Left colon (tissue), 2 donors: ENCODE measurements at regions not wholly inside any gene's neighbourhood (a gene's known extent, or its start where the extent isn't known, plus 50 kb on each side); places are given as distances from the start of the nearest gene placed in this dataset.
"Not testable (repeated sequence)": the region's sequence is repeated elsewhere in the genome, so short reads cannot be mapped to it uniquely, and the experiment has no call there.

Experiments
- ATAC-seq: fragments of 200-7000 bp; cut with Tn5 transposase; one replicate; pipeline ENCODE4 v1.9.1; 2020; ENCODE audit warnings: mild to moderate bottlenecking, moderate library complexity
- DNase-seq, 2 donors: peaks; one replicate each; pipeline ENCODE4 v3.0.0-alpha.2; 2020
- intact Hi-C, 2 donors: fragments of 100-400 bp; cut with DNase I in 1 of 2; cut with micrococcal nuclease in 1 of 2; formaldehyde crosslinking; loops; one replicate each; pipeline versions ENCODE4 v1.11.2 to v1.14.0; 2022; cut with DNase I, micrococcal nuclease
- donor health status: DM: no; HTN: no; CAD: no.
- donor health status: DM: yes; HTN: yes; CAD: no.

- ATAC-seq (no peak), DNase-seq (no peak)
- intact Hi-C loops, result no loop called here
Measured at GRCh38 chr1:178572604-178573003, 59.7 kb downstream of the TEX35 start.

DNA sequence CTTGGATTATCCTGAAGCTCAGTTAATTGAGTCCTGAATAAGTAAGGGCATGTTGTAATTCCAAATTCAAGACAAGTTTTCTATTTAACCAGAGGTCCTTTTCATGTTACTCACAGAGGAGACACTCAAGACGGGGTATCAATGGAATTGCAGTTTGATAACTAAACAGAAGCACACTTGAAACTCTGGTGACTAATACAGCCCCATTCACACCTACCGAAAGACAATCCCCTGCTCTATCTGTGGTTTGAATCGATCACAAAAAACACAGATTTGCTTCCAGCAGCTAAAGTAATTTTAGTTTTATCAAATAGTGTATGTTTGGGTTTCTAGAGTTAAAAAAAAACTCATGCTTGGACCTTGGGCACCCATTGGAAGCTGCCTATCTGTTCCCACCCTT is 60.4 kb downstream of the TEX35 start:
- DNase-seq, result no peak
- intact Hi-C loops, result no loop called here
- ATAC-seq, result no peak

- intact Hi-C loops, result no loop called here
- no peak for DNase-seq
Measured at GRCh38 chr1:178574345-178574744, 61.4 kb downstream of the TEX35 start.

DNA sequence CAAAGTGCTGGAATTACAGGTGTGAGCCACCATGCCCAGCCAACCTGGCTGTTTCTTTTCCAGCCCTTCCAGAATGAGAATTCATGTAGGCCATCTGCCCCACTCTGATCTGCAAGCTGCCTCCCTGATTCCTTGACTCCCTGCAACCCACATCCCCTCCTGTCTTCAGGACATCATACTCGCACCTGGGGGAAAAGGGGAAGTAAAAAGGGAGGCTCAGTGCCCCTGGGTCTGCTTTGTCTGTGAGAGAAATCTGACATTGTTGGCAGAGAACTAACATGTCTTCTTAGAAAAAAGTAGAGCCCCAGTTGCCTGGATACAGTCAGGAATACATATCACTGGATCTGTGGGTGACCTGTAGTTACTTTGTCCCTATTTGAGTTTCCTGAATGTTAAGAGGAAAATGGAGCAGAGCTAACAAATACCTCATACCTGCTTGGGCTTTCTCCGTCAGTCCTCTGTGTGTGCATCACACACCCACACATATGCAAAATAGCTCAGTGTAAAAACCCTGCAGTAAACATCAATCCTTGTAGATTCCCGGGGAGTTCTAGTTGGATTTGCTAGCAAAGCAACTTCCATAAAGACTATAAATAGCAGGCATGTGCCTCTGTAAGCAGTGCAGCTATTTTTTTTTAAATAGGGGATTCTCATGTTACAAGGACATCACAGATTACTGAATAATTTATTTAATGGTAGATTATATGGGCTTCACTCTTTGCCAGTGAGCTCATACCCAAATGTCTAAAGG is 62.9 kb downstream of the TEX35 start:
- ATAC-seq, result peak; percentile 47
- DNase-seq, result no peak
- intact Hi-C loops, result no loop called here

More at GRCh38 chr1:178574345-178574744, 61.4 kb downstream of the TEX35 start:
- peak; percentile 95 for ATAC-seq

DNA sequence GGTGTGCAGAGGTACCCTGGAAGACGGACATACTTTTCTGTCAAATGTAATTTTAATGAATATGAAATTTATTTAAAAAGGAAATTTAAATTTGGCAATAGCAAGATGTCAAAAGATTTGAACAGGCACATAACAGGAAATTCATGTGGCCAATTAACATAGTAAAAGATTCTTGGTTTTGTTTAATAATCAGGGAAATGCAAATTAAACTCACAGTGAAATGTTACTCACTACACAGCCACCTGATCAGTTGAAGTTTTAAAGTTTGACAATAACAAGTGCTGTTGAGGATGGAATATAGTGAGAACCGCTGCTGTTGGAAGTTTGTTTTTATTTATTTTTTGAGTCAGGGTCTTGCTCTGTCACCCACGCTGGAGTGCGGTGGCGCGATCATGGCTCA is 63.9 kb downstream of the TEX35 start:
- no peak for DNase-seq
- no peak for ATAC-seq
- intact Hi-C loops, result no loop called here

GRCh38 chr1:178577882-178578281 is 65.0 kb downstream of the TEX35 start:
- intact Hi-C loops, result no loop called here
- no peak for ATAC-seq
- DNase-seq, result no peak

DNA sequence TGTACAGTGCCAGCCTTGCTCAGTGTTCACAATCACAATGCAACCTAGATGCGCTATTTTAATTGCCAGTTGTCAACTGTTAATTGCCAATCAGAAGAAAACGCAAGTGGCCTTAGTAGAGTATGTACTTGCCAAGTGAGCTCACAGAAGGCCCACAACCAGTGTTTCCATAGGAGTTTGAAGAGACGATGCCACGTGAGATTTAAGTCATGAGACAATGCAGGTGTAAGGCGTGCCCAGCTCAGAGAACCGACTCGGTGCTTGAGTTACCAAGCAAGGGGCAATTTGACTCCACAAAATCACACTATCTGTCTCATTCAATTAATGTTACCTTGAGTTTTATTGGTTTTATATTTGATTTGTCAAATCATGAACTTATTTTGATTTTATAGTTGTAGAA is 65.6 kb downstream of the TEX35 start:
- intact Hi-C loops, result no loop called here
- DNase-seq, result no peak
- ATAC-seq, result no peak

DNA sequence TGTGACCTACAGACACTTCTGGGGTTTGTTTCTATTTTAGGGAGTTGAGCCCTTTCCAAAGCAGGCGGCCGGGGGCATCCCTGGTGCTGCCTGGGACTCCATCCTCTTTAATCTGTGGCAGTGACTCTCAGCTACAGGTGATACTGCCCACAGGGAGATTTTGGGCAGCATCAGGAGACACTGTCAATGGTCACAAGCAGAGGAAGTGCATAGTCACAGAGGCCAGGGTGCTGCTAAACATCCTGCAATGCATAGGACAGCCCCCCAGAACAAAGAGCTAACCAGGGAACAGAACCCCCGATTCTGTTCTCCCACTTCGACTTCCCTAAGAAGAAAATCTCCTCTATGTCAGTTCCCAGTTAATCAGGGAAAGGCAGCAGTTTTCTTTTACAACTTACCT is 66.2 kb downstream of the TEX35 start:
- ATAC-seq (no peak), DNase-seq (no peak)
- intact Hi-C loops, result no loop called here

DNA sequence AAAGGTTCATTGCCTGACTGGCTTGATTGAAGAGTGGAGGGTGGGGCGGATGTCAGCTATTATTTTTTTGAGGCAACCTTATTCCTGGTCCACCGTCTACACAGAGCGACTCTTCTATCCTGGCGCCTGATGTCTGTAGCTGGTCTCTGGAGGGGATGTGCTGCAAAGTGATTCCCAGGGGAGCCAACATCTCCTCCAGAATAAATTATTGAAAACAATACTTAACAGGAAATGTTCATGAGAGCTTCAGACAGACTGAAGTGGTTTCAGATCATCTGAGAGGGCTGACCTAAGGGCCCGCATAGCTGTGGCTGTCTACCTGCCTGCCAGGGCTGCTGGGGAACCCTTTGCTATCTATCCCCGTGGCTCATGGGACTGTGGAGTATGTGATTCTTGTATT is 66.7 kb downstream of the TEX35 start:
- intact Hi-C loops, result no loop called here
- ATAC-seq (no peak), DNase-seq (no peak)

GRCh38 chr1:178580096-178580495 is 67.2 kb downstream of the TEX35 start:
- ATAC-seq (no peak), DNase-seq (no peak)
- intact Hi-C loops, result no loop called here

GRCh38 chr1:178580876-178581275 is 68.0 kb downstream of the TEX35 start:
- intact Hi-C loops, result no loop called here
- ATAC-seq (no peak), DNase-seq (no peak)

DNA sequence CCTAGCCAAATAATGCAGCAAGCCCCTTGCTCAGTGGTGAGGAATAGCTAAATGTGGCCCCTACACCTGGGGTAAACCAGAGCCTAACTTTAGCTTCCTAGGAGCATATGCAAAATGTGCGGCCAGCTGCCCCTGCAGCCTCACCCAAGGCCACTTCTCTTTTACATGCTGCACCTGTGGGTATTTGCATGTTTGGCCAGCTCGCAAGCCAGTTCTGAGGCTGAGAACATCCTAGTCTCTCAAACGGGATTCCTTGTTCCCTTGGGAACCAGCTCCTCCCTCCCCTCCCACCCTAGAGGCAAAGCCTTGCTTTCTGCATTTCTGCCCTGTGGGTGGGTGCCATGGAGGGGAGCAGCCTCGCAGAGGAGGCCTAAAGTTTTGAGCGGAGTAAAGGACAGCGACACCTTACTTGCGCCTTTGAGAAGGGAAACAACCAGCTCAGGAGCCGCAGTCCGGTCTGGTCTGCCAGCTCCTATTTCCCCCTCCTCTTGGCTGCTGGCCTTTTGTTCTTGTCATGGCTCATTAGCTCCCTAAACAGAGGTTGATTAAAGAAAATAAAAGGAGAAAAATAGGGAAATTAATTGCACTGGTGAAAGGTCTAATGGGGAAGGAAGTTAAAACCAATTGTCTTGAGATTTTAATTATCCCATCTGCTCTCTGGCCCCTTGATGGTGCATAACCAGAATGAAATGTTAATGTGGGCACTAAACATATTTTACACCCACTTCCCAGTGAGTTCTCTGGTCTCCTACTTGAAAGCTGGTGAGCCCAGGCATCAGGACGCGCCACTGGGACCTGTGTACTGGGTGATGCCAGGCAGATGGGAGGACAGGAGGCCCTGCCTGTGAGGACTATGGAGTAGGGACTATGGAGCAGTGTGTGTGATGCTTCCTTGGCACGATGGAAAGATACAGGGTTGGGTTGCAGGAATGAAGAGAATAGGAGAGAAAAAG is 68.7 kb downstream of the TEX35 start:
- DNase-seq (peak; percentile 27 to 53), ATAC-seq (peak; percentile 24)
- intact Hi-C loops, result no loop called here

DNA sequence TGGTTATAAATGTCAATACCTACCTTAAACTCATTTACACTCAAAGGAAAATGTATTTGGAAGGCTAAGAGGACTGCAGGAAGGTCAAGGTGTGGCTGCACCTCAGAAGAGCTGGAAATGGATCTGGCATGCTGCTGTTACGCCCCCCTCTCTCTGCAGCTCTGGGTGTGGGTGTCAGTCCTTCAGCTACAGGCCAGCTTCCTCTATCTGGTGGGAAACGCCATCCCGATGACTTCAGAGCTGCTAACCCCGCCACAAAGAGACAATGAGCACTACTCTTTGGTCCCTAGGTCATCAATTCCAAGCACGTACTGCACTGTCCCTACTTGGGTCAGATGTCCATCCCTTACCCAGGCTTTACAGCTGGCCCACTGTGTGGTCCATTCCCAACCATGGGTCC is 74.2 kb downstream of the TEX35 start:
- ATAC-seq (no peak), DNase-seq (no peak)
- intact Hi-C loops, result no loop called here

GRCh38 chr1:178587975-178588374 is 75.1 kb downstream of the TEX35 start:
- ATAC-seq, result no peak
- no peak for DNase-seq
- intact Hi-C loops, result no loop called here

DNA sequence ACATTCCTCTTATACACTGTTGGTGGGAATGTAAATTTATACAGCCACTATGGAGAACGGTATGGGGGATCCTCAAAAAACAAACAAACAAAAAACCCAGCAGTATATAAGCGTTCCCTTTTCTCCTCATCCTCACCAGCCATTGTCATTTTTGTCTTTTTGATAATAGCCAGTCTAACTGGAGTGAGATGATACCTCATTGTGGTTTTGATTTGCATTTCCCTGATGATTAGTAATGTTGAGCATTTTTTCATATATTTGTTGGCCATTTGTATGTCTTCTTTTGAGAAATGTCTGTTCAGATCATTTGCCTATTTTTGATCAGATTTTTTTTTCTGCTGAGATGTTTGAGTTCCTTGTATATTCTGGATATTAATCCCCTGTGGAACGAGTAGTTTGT is 76.1 kb downstream of the TEX35 start:
- ATAC-seq, intact Hi-C loops, DNase-seq: not testable (repeated sequence)

DNA sequence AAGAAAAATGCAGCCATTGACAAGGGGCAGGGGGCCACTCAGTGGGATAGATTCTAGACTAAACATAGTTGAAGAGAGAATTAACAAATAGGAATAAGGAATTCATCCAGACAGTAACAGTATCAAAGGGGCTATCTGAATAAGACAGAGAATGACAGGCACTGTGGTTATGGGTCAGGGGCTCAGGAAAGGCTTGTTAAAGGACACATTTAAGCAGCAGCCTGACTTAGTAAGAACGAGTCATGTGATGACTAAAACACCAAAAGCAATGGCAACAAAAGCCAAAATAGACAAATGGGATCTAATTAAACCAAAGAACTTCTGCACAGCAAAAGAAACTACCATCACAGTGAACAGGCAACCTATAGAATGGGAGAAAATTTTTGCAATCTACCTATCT is 78.9 kb downstream of the TEX35 start:
- DNase-seq, intact Hi-C loops, ATAC-seq: not testable (repeated sequence)

- intact Hi-C loops, result no loop called here
- DNase-seq, result no peak
- no peak for ATAC-seq
Measured at GRCh38 chr1:178593515-178593914, 80.6 kb downstream of the TEX35 start.

- intact Hi-C loops, result no loop called here
- DNase-seq, result no peak
- no peak for ATAC-seq
Measured at GRCh38 chr1:178594133-178594532, 81.2 kb downstream of the TEX35 start.

GRCh38 chr1:178595491-178595890 is 82.6 kb downstream of the TEX35 start:
- DNase-seq (no peak), ATAC-seq (no peak)
- intact Hi-C loops, result no loop called here

DNA sequence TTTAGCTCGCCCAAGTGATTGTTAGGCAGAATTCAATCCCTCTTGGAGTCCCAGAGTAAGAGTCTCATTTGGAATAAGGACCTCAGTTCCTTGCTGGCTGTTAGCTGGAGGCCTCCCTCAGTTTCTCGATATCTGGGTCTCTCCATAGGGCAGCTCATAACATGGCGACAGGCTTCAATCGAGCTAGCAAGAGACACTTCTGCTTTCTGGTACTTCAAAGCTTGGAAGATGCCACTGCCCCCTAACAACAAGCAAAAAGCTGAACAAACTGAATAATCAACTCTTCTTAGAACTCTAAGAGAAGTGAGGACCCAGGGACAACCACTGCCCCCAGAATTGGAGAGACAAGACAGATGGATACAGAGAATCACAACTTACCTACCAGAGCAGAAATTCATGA is 86.2 kb downstream of the TEX35 start:
- ATAC-seq, result no peak
- DNase-seq, result no peak
- intact Hi-C loops, result no loop called here
